ENCODE measurements at regions not wholly inside any gene's neighbourhood (a gene's known extent, or its start where the extent isn't known, plus 50 kb on each side); places are given as distances from the start of the nearest gene placed in this dataset.

DNA sequence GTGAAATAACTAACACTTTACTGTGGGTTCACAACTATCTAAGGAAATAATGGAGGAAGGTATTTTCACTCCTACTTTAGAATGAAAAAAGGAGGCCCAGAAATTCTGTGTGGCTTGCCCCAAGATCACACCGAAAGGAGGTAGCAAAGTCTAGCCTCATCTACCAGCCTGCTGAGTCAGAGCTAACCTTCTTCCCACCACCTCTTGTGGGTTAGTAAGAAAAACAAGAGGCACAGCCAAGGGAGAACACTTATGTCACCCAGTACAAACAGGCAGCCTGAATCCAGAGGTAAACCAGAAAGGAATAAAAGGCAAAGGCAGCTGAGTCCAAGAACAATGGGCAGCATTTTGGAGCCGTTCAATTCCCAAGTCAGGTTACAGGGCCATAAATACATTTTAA lies 91.9 kb upstream of the RASEF start:
- no peak overlapping the region for H3K4me3 ChIP-seq (replicated peaks in 1 of 4; ENCODE audit: control extremely low read depth in 1 of 4, insufficient read depth in 1 of 4, low read depth in 3 of 4, low read length in 4 of 4)
- H3K27me3 ChIP-seq (ENCODE audit: control insufficient read depth, insufficient read depth, low read length): no peaks in the 10 kb centered on the region
- no peaks in the 10 kb centered on the region for H3K4me1 ChIP-seq (ENCODE audit: control insufficient read depth, extremely low read depth, insufficient read depth, low read length)
- no peaks in the 10 kb centered on the region for H4K20me1 ChIP-seq (ENCODE audit: control insufficient read depth, extremely low read depth, insufficient read depth, low read length)
- DNase-seq (ENCODE audit: low read depth in 2 of 2): peak in 1 of 2 donors; percentile 93
- H3K36me3 ChIP-seq (ENCODE audit: control insufficient read depth, insufficient read depth, low read length): no peaks in the 10 kb centered on the region
- H2AFZ ChIP-seq (ENCODE audit: low read length): no peak overlapping the region
- H3K27ac ChIP-seq (ENCODE audit: insufficient read depth, low read length): no peak overlapping the region
- H3K9ac ChIP-seq (ENCODE audit: insufficient read depth, low read length): no peak overlapping the region
- TF ChIP-seq, protein P1, sequence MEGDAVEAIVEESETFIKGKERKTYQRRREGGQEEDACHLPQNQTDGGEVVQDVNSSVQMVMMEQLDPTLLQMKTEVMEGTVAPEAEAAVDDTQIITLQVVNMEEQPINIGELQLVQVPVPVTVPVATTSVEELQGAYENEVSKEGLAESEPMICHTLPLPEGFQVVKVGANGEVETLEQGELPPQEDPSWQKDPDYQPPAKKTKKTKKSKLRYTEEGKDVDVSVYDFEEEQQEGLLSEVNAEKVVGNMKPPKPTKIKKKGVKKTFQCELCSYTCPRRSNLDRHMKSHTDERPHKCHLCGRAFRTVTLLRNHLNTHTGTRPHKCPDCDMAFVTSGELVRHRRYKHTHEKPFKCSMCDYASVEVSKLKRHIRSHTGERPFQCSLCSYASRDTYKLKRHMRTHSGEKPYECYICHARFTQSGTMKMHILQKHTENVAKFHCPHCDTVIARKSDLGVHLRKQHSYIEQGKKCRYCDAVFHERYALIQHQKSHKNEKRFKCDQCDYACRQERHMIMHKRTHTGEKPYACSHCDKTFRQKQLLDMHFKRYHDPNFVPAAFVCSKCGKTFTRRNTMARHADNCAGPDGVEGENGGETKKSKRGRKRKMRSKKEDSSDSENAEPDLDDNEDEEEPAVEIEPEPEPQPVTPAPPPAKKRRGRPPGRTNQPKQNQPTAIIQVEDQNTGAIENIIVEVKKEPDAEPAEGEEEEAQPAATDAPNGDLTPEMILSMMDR (conservative IDR thresholded peaks at IDR 0.05 in 1 of 2, IDR thresholded peaks at IDR 0.05 in 1 of 2; ENCODE audit: low read depth in 1 of 2, low read length in 2 of 2): no peak
- no peak for TF ChIP-seq EZH2 (IDR thresholded peaks at IDR 0.05; ENCODE audit: low read length, missing control alignments)
- H3K4me2 ChIP-seq (ENCODE audit: extremely low read depth, insufficient read depth, low read length): no peak overlapping the region
- no peaks in the 10 kb centered on the region for H3K79me2 ChIP-seq (ENCODE audit: control insufficient read depth, insufficient read depth, low read length)
- no peaks in the 10 kb centered on the region for H3K9me3 ChIP-seq (ENCODE audit: control insufficient read depth, insufficient read depth, low read depth, low read length)

DNA sequence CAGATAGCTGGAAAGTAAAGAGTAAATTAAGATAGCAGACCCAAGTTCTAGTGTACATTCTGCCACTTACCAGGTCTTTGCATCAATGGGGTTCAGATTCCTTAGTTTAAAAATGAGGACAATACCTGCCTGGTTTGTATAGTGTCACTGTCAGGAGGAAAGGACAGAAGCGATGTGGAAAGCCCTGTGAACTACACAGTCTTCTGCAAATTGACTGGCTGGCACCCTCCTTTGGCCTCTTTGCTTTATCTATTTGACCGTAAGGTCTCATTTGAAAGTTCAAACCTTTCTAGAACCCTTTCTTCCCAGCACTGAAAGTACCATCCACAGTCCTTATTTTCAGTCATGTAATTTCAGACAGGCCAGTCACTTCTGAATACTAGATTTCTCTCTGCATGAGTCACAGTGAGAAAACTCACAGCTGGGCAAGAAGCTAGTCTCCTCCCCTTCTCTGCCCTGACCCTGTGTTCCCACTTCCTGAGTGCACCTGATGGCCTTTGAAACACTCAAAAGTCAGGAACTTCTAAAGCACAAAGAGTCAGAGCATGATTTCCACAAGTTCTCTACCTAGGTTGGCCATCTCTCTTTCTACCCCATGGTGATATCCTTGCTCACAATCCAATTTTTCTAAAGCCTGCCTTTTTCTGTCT lies 91.3 kb upstream of the RASEF start:
- Histone ChIP-seq H3K79me2 (ENCODE audit: control insufficient read depth, insufficient read depth, low read length) (no peaks in the 10 kb centered on the region), H2AFZ (ENCODE audit: low read length) (no peak overlapping the region), H3K9ac (ENCODE audit: insufficient read depth, low read length) (no peak overlapping the region), H3K36me3 (ENCODE audit: control insufficient read depth, insufficient read depth, low read length) (no peaks in the 10 kb centered on the region), H3K9me3 (ENCODE audit: control insufficient read depth, insufficient read depth, low read depth, low read length) (no peaks in the 10 kb centered on the region), H3K4me3 (replicated peaks in 1 of 4; ENCODE audit: control extremely low read depth in 1 of 4, insufficient read depth in 1 of 4, low read depth in 3 of 4, low read length in 4 of 4) (no peak overlapping the region), H3K27ac (ENCODE audit: insufficient read depth, low read length) (no peak overlapping the region), H3K27me3 (ENCODE audit: control insufficient read depth, insufficient read depth, low read length) (no peaks in the 10 kb centered on the region), H4K20me1 (ENCODE audit: control insufficient read depth, extremely low read depth, insufficient read depth, low read length) (no peaks in the 10 kb centered on the region), H3K4me1 (ENCODE audit: control insufficient read depth, extremely low read depth, insufficient read depth, low read length) (no peaks in the 10 kb centered on the region), H3K4me2 (ENCODE audit: extremely low read depth, insufficient read depth, low read length) (no peak overlapping the region)
- peak; percentile 0 to 86 for DNase-seq (ENCODE audit: low read depth in 2 of 2)
- TF ChIP-seq EZH2 (IDR thresholded peaks at IDR 0.05; ENCODE audit: low read length, missing control alignments): no peak
- TF ChIP-seq, protein P1 (conservative IDR thresholded peaks at IDR 0.05 in 1 of 2, IDR thresholded peaks at IDR 0.05 in 1 of 2; ENCODE audit: low read depth in 1 of 2, low read length in 2 of 2): no peak

DNA sequence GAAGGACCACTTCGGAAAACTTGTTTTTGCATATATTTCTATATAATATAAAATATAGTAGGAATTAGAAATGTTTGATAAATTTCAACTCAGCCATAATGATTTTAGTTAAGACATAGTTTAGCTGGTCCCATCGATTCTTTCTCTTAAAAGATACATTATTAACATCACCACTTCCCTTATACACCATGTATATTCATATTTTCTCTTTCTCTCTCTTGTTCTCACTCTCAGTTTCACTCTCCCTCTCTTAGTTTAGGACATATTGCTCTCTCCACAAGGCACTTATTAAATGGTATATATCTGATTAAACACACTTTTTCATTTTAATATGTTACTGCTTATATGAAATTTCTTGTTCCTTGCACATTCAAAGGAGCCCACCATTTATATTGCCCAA lies 90.1 kb upstream of the RASEF start:
- Histone ChIP-seq H3K4me1 (ENCODE audit: control insufficient read depth, extremely low read depth, insufficient read depth, low read length) (no peaks in the 10 kb centered on the region), H3K36me3 (ENCODE audit: control insufficient read depth, insufficient read depth, low read length) (no peaks in the 10 kb centered on the region), H3K9ac (ENCODE audit: insufficient read depth, low read length) (no peak overlapping the region), H3K9me3 (ENCODE audit: control insufficient read depth, insufficient read depth, low read depth, low read length) (no peaks in the 10 kb centered on the region), H2AFZ (ENCODE audit: low read length) (no peak overlapping the region), H4K20me1 (ENCODE audit: control insufficient read depth, extremely low read depth, insufficient read depth, low read length) (no peaks in the 10 kb centered on the region), H3K27me3 (ENCODE audit: control insufficient read depth, insufficient read depth, low read length) (no peaks in the 10 kb centered on the region), H3K4me3 (replicated peaks in 1 of 4; ENCODE audit: control extremely low read depth in 1 of 4, insufficient read depth in 1 of 4, low read depth in 3 of 4, low read length in 4 of 4) (no peak overlapping the region), H3K27ac (ENCODE audit: insufficient read depth, low read length) (no peak overlapping the region), H3K79me2 (ENCODE audit: control insufficient read depth, insufficient read depth, low read length) (no peaks in the 10 kb centered on the region), H3K4me2 (ENCODE audit: extremely low read depth, insufficient read depth, low read length) (no peak overlapping the region)
- no peak for TF ChIP-seq EZH2 (IDR thresholded peaks at IDR 0.05; ENCODE audit: low read length, missing control alignments)
- TF ChIP-seq, protein P1 (conservative IDR thresholded peaks at IDR 0.05 in 1 of 2, IDR thresholded peaks at IDR 0.05 in 1 of 2; ENCODE audit: low read depth in 1 of 2, low read length in 2 of 2): no peak
- DNase-seq (ENCODE audit: low read depth in 2 of 2): no peak

Data from fibroblast of lung (primary cell).